Activated CD8-positive, alpha-beta T cell treated with anti-CD3 and anti-CD28 coated beads for 36 hours (primary cell): ENCODE measurements at regions not wholly inside any gene's neighbourhood (a gene's known extent, or its start where the extent isn't known, plus 50 kb on each side); places are given as distances from the start of the nearest gene placed in this dataset.

ENCODE experiments used
- ATAC-seq: fragments of 200-7000 bp; cut with Tn5 transposase; one replicate; pipeline ENCODE4 v1.10.0; 2021; ENCODE audit warnings: mild to moderate bottlenecking, moderate library complexity
- CTCF ChIA-PET: fragments of 350-600 bp; sonication (Branson Sonifier 250); formaldehyde crosslinking; loops from one replicate; lab custom pipeline; 2021; ENCODE audit warnings: antibody characterized with exemption; lab: Charles Lee
- POLR2A ChIA-PET: fragments of 350-600 bp; sonication (Branson Sonifier 250); formaldehyde crosslinking; loops from one replicate; lab custom pipeline; 2021; ENCODE audit warnings: antibody characterized with exemption; lab: Charles Lee
- DNase-seq: peaks from one replicate; pipeline ENCODE4 v3.0.0-alpha.2; 2020
- H3K27ac Mint-ChIP-seq: one replicate; pipeline ENCODE4 v1.8.0; 2021; ENCODE audit warnings: mild to moderate bottlenecking, mixed read lengths
- H3K27me3 Mint-ChIP-seq: one replicate; pipeline ENCODE4 v1.8.0; 2021; ENCODE audit warnings: mixed read lengths
- H3K36me3 Mint-ChIP-seq: one replicate; pipeline ENCODE4 v1.8.0; 2021; ENCODE audit warnings: low read depth, mixed read lengths
- H3K4me1 Mint-ChIP-seq: one replicate; pipeline ENCODE4 v1.8.0; 2021; ENCODE audit warnings: low read depth, mixed read lengths
- H3K4me3 Mint-ChIP-seq: one replicate; pipeline ENCODE4 v1.8.0; 2021; ENCODE audit warnings: mild to moderate bottlenecking, moderate library complexity, mixed read lengths
- H3K9me3 Mint-ChIP-seq: one replicate; pipeline ENCODE4 v1.8.0; 2021; ENCODE audit warnings: mixed read lengths
- CTCF ChIP-seq: fragments of 200-600 bp; IDR thresholded peaks from one replicate; pipeline ENCODE4 v1.8.0; 2022; ENCODE audit warnings: antibody characterized with exemption, mild to moderate bottlenecking
- intact Hi-C: fragments of 100-400 bp; cut with micrococcal nuclease; formaldehyde crosslinking; loops from one replicate; pipeline ENCODE4 v1.10.0; 2022

DNA sequence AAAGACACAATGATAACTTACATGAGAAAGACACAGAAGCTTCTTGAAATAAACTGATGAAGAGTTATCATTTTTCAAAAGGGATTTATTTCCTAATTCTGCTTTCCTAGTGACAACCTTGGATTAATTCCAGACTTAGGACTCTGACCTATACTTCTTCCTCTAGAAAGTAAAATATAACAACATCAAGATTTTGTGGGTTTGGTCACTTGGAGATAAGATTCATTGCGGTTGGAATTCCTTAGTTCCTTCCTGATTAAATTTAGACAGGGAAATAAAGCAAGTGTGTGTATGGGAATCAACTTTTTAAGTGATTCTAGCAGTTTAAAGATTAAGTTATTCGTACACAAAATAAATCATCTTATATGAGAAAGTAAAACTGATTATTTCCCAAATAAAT, 208.4 kb upstream of the CCDC150 start:
- H3K27ac Mint-ChIP-seq, result no peak overlapping the region
- no peak for TF ChIP-seq CTCF
- ChIA-PET CTCF (interaction anchor here (2.2 kb wide), 1 partner anchor 23 kb away, joined by 8 read pairs; no protein-coding TSS in a partner anchor), POLR2A (no interaction called here)
- H3K4me3 Mint-ChIP-seq, result no peak overlapping the region
- no peaks in the 10 kb centered on the region for H3K36me3 Mint-ChIP-seq
- no peak for ATAC-seq
- intact Hi-C loops, result no loop called here
- H3K27me3 Mint-ChIP-seq, result peaks cover 4% of the 10 kb centered on the region
- DNase-seq, result no peak
- H3K9me3 Mint-ChIP-seq, result no peaks in the 10 kb centered on the region
- H3K4me1 Mint-ChIP-seq, result peaks cover 2% of the 10 kb centered on the region

GRCh38 chr2:196431957-196432356, 207.6 kb upstream of the CCDC150 start:
- H3K27me3 Mint-ChIP-seq, result peaks cover 4% of the 10 kb centered on the region
- no peaks in the 10 kb centered on the region for H3K9me3 Mint-ChIP-seq
- TF ChIP-seq CTCF, result no peak
- H3K36me3 Mint-ChIP-seq, result no peaks in the 10 kb centered on the region
- H3K4me3 Mint-ChIP-seq, result no peak overlapping the region
- ATAC-seq (no peak), DNase-seq (no peak)
- peaks cover 2% of the 10 kb centered on the region for H3K4me1 Mint-ChIP-seq
- intact Hi-C loops, result no loop called here
- ChIA-PET POLR2A (interaction anchor here (0.6 kb wide), 1 partner anchor 355 kb away, joined by 3 read pairs; no protein-coding TSS in a partner anchor), CTCF (interaction anchor here (0.6 to 1.8 kb wide), 4 partner anchors 10 to 1108 kb away, joined by 3 to 8 read pairs (median 4); no protein-coding TSS in a partner anchor)
- no peak overlapping the region for H3K27ac Mint-ChIP-seq

DNA sequence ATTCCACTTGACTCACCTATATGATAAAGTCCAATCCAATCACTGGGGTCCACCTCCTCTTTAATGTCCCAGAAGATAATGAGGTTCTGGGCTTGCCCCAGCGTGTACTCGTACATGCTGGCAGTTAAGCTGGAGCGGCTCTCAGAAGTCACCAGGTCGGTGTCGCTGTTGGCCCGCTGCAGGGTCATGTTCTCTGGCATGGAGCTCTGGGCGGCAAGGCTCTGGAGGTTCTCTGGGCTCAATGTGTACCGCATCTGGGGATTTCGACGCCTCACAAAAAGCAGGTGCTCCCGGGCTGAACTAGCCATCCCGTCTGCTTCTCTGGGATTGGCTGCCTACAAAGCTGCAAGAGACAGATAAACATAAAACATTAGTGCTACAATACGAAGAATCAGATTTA, 206.4 kb upstream of the CCDC150 start:
- CTCF ChIA-PET, result interaction anchor here (0.7 to 1.8 kb wide), 6 partner anchors 11 to 355 kb away, joined by 3 to 8 read pairs (median 3); no protein-coding TSS in a partner anchor
- intact Hi-C loops, result no loop called here
- Mint-ChIP-seq H3K27ac (no peak overlapping the region), H3K4me1 (peaks cover under 1% of the 10 kb centered on the region), H3K9me3 (no peaks in the 10 kb centered on the region), H3K36me3 (no peaks in the 10 kb centered on the region), H3K4me3 (no peak overlapping the region), H3K27me3 (peaks cover 6% of the 10 kb centered on the region)
- no peak for ATAC-seq
- no peak for TF ChIP-seq CTCF
- DNase-seq, result no peak
- POLR2A ChIA-PET, result no interaction called here

DNA sequence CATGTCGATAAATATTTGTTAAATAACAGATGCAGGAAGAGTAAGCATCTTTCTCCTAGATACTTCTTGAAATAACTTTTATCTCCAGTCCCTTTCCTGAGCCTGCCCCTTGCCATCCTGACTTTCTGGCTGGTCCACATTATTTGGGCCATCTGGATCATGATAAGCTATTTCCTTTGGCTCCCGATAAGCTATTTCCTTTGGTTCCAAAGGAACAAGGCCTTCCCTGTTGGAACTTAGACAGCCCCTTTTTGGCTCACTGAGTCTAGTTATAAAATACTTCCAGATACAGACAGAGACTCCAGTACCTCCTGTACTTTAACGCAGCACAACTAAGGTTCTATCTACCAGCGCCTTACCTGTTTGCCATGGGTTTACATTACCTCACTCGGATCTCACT, 205.3 kb upstream of the CCDC150 start:
- H3K27me3 Mint-ChIP-seq, result peaks cover 3% of the 10 kb centered on the region
- ChIA-PET CTCF (interaction anchor here (1.4 kb wide), 1 partner anchor 137 kb away, joined by 3 read pairs; no protein-coding TSS in a partner anchor), POLR2A (no interaction called here)
- DNase-seq (no peak), ATAC-seq (no peak)
- no peak overlapping the region for H3K27ac Mint-ChIP-seq
- H3K4me3 Mint-ChIP-seq, result no peak overlapping the region
- H3K4me1 Mint-ChIP-seq, result no peaks in the 10 kb centered on the region
- no peaks in the 10 kb centered on the region for H3K36me3 Mint-ChIP-seq
- intact Hi-C loops, result no loop called here
- H3K9me3 Mint-ChIP-seq, result no peaks in the 10 kb centered on the region
- no peak for TF ChIP-seq CTCF

DNA sequence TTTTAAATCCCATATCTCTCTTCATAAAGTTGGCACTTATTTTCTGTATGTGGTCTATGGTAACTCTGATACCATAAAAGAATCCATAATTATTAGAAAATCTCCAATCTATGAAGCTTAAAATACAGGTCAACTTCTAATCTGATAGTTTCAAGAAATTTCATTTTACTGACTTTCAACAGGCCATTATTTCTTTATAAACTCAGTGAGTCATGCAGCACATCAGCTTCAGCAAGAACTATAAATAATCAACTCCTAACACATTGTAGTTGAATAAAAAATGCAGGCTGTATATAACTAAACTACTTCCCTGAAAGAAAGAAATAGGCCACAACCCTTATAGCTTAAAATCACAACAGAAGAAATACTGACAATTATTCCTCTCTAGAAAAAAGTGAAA, 204.3 kb upstream of the CCDC150 start:
- no peak overlapping the region for H3K27ac Mint-ChIP-seq
- no peaks in the 10 kb centered on the region for H3K4me1 Mint-ChIP-seq
- POLR2A ChIA-PET, result no interaction called here
- intact Hi-C loops, result no loop called here
- TF ChIP-seq CTCF, result no peak
- no peaks in the 10 kb centered on the region for H3K36me3 Mint-ChIP-seq
- CTCF ChIA-PET, result interaction anchor here (0.9 to 1.4 kb wide), 2 partner anchors 137 to 357 kb away, joined by 3 read pairs; no protein-coding TSS in a partner anchor
- DNase-seq (no peak), ATAC-seq (no peak)
- H3K4me3 Mint-ChIP-seq, result no peak overlapping the region
- peaks cover 2% of the 10 kb centered on the region for H3K27me3 Mint-ChIP-seq
- H3K9me3 Mint-ChIP-seq, result no peaks in the 10 kb centered on the region
